AG04449 (cell line): ENCODE measurements at regions not wholly inside any gene's neighbourhood (a gene's known extent, or its start where the extent isn't known, plus 50 kb on each side); places are given as distances from the start of the nearest gene placed in this dataset.
"Not testable (repeated sequence)": the region's sequence is repeated elsewhere in the genome, so short reads cannot be mapped to it uniquely, and the experiment has no call there.

Source experiments
- CTCF ChIA-PET: fragments of 350-600 bp; formaldehyde crosslinking; extraction: SDS; loops from one replicate; lab custom pipeline; 2021; ENCODE audit warnings: antibody characterized with exemption; lab: Yijun Ruan, JAX
- POLR2A ChIA-PET: fragments of 400-600, 350-600 bp; formaldehyde crosslinking; extraction: SDS; loops from one replicate; lab custom pipeline; 2020; ENCODE audit warnings: antibody characterized with exemption, inconsistent platforms; lab: Yijun Ruan, JAX
- DNase-seq: peaks from one replicate; pipeline ENCODE4 v3.0.0-alpha.2; 2010; ENCODE audit warnings: low read depth, low spot score
- H3K4me3 ChIP-seq: 2 replicates; pipeline ENCODE4 v1.5.1; 2011; ENCODE audit warnings: low read depth, mild to moderate bottlenecking, control low read depth, low read length
- TF ChIP-seq, protein P1 (sequence below): IDR thresholded peaks from one replicate; pipeline ENCODE4 v1.5.1; 2011; ENCODE audit warnings: mild to moderate bottlenecking, moderate library complexity, low read length, control low read depth, inconsistent platforms; ENCODE audit not compliant: insufficient read depth; ENCODE audit errors: missing control alignments

DNA sequence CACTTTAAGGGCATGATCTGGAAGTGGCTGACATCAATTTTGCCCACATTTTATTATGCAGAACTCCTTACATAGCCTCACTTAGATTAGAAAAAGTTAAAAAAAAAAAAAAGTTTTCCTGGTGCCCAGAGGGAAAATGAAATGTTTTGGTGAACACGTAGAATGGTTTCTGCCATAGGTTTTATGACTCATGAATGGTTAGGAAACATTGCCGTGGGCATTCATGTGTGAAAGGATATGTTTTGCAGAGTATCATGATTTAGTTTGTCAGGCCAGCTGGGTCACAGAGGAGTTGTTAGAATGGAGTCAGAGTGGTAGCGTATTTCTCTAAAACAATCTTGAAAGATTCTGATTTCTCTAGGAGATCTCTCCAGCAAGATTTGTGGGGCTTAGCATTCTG is 133.8 kb downstream of the MRPL57 start:
- ChIA-PET CTCF (interaction anchor here (2.1 to 2.8 kb wide), 2 partner anchors 12 to 167 kb away, joined by 11 to 30 read pairs; no protein-coding TSS in a partner anchor), POLR2A (no interaction called here)
- no peak for DNase-seq
- TF ChIP-seq, protein P1, sequence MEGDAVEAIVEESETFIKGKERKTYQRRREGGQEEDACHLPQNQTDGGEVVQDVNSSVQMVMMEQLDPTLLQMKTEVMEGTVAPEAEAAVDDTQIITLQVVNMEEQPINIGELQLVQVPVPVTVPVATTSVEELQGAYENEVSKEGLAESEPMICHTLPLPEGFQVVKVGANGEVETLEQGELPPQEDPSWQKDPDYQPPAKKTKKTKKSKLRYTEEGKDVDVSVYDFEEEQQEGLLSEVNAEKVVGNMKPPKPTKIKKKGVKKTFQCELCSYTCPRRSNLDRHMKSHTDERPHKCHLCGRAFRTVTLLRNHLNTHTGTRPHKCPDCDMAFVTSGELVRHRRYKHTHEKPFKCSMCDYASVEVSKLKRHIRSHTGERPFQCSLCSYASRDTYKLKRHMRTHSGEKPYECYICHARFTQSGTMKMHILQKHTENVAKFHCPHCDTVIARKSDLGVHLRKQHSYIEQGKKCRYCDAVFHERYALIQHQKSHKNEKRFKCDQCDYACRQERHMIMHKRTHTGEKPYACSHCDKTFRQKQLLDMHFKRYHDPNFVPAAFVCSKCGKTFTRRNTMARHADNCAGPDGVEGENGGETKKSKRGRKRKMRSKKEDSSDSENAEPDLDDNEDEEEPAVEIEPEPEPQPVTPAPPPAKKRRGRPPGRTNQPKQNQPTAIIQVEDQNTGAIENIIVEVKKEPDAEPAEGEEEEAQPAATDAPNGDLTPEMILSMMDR, result no peak
- no peak overlapping the region for H3K4me3 ChIP-seq

DNA sequence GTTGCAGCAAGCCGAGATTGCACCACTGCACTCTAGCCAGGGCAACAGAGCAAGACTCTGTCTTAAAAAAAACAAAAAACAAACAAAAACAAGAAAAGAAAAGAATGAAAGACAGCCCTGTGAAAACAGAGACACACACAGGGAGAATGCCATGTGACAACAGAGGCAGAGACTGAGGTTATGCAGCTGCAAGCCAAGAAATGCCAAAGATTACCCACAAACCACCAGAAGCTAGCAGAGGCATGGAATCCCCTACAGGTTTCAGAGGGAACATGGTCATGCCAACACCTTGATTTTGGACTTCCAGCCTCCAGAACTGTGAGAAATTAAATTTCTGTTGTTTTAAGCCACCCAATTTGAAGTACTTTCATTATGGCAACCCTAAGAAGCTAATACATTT is 138.5 kb downstream of the MRPL57 start:
- DNase-seq, H3K4me3 ChIP-seq, POLR2A ChIA-PET: not testable (repeated sequence)
- CTCF ChIA-PET, result interaction anchor here (1.0 to 1.9 kb wide), 2 partner anchors 18 to 162 kb away, joined by 3 to 4 read pairs; no protein-coding TSS in a partner anchor

DNA sequence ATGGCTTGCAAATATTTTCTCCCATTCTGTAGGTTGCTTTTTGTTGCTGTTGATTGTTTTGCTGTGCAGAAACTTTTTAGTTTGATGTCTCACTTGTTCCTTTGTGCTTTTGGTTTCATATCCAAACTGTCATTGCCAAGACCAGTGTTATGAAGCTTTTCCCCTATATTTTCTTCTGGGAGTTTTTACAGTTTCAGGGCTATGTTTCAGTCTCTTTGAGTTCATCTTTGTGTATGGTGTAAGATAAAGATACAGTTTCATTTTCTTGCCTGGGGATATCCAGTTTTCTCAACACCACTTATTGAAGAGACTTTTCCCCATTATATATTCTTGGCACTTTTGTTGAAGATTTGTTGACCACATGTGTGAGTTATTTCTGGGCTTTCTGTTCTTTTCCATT is 139.9 kb downstream of the MRPL57 start:
- TF ChIP-seq, protein P1, result no peak
- no peak overlapping the region for H3K4me3 ChIP-seq
- ChIA-PET POLR2A (no interaction called here), CTCF (interaction anchor here (0.8 to 1.9 kb wide), 2 partner anchors 8 to 161 kb away, joined by 3 to 4 read pairs; no protein-coding TSS in a partner anchor)
- DNase-seq, result no peak

DNA sequence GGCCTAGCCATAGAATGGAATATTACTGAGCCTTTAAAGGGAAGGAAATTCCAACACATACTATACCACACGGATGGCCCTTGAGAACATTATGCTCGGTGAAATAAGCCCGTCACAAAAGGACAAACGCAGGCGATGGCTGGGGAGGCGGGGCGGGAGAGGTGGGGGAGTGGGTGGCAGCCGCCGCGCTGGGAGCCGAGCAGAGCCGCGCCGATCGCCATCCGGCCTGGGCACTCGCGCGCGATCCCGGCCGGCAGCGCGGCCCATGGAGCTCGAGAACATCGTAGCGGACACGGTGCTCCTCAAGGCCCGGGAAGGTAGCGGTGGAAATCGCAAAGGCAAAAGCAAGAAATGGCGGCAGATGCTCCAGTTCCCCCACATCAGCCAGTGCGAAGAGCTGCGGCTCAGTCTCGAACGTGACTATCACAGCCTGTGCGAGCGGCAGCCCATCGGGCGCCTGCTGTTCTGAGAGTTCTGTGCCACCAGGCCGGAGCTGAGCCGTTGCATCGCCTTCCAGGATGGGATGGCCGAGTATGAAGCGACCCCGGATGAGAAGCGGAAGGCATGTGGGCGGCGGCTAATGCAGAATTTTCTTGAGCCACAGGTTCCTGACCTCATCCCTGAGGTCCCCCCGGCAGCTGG is 140.1 kb downstream of the ZDHHC20 start:
- no peak for DNase-seq
- CTCF ChIA-PET, result no interaction called here
- TF ChIP-seq, protein P1, result no peak
- no peak overlapping the region for H3K4me3 ChIP-seq
- POLR2A ChIA-PET, result no interaction called here

DNA sequence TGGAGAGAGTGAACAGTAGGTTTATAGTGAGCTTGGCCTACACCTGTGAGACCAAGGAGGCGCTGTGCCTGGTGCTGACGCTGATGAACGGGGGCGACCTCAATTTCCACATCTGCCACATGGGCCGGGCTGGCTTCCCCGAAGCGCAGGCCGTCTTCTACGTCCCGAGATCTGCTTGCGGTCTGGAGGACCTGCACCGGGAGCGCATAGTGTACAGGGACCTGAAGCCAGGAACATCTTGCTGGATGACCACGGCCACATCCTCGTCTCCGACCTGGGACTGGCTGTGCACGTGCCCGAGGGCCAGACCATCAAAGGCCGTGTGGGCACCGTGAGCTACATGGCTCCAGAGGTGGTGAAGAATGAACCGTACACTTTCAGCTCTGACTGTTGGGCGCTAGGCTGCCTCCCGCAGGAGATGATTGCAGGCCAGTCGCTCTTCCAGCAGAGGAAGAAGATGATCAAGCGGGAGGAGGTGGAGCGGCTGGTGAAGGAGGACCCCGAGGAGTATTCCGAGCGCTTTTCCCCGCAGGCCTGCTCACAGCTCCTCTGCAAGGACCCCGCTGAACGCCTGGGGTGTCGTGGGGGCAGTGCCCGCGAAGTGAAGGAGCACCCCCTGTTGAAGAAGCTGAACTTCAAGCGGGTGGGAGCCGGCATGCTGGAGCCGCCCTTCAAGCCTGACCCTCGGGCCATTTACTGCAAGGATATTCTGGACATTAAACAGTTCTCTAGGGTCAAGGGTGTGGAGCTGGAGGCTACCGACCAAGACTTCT is 139.0 kb downstream of the ZDHHC20 start:
- CTCF ChIA-PET, result interaction anchor here (1.5 kb wide), 1 partner anchor 23 kb away, joined by 3 read pairs; no protein-coding TSS in a partner anchor
- TF ChIP-seq, protein P1, result no peak
- H3K4me3 ChIP-seq, result no peak overlapping the region
- DNase-seq, result no peak
- POLR2A ChIA-PET, result no interaction called here

DNA sequence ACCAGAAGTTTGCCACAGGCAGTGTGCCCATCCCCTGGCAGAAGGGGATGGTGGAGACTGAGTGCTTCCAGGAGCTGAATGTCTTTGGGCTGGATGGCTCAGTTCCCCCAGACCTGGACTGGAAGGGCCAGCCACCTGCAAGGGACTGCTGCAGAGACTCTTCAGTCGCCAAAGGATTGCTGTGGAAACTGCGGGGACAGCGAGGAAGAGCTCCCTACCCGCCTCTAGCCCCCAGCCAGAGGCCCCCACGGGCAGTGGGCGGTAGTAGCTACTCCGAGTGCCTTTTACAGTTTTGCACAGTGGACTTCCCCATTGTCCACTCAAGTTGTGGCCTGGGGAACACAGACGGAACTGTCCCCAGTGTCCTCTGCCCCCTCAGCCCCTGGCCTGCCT is 138.5 kb downstream of the ZDHHC20 start:
- no peak for DNase-seq
- ChIA-PET POLR2A (no interaction called here), CTCF (interaction anchor here (1.5 kb wide), 1 partner anchor 23 kb away, joined by 3 read pairs; no protein-coding TSS in a partner anchor)
- TF ChIP-seq, protein P1, result no peak
- H3K4me3 ChIP-seq, result no peak overlapping the region
